Fibroblast of villous mesenchyme (primary cell): ENCODE measurements at regions not wholly inside any gene's neighbourhood (a gene's known extent, or its start where the extent isn't known, plus 50 kb on each side); places are given as distances from the start of the nearest gene placed in this dataset.
"Not testable (repeated sequence)": the region's sequence is repeated elsewhere in the genome, so short reads cannot be mapped to it uniquely, and the experiment has no call there.

Experiments
- DNase-seq: peaks from one replicate; pipeline ENCODE4 v3.0.0-alpha.2; 2010; ENCODE audit warnings: low read depth
- H3K4me3 ChIP-seq: 2 replicates; pipeline ENCODE4 v1.5.1; 2011; ENCODE audit warnings: low read depth, mild to moderate bottlenecking, low read length
- CTCF ChIP-seq: IDR thresholded peaks from 2 replicates; pipeline ENCODE4 v1.5.1; 2012; ENCODE audit warnings: low read depth, mild to moderate bottlenecking, low read length; ENCODE audit not compliant: insufficient read depth

GRCh38 chr12:88844426-88844825, 264.2 kb upstream of the KITLG start:
- DNase-seq: no peak
- no peak overlapping the region for H3K4me3 ChIP-seq
- no peak for TF ChIP-seq CTCF

GRCh38 chr12:88842314-88842713, 262.0 kb upstream of the KITLG start:
- DNase-seq: no peak
- no peak overlapping the region for H3K4me3 ChIP-seq
- TF ChIP-seq CTCF: no peak

GRCh38 chr12:88839486-88839885, 259.2 kb upstream of the KITLG start:
- no peak for DNase-seq
- no peak for TF ChIP-seq CTCF
- H3K4me3 ChIP-seq: no peak overlapping the region

- H3K4me3 ChIP-seq: no peak overlapping the region
- DNase-seq: no peak
- no peak for TF ChIP-seq CTCF
These were observed 255.9 kb upstream of the KITLG start for GRCh38 chr12:88836156-88836555.

GRCh38 chr12:88834226-88834625, 254.0 kb upstream of the KITLG start:
- TF ChIP-seq CTCF: no peak
- no peak overlapping the region for H3K4me3 ChIP-seq
- no peak for DNase-seq

- TF ChIP-seq CTCF: no peak
- no peak overlapping the region for H3K4me3 ChIP-seq
- peak; percentile 34 for DNase-seq
These were observed 253.4 kb upstream of the KITLG start for GRCh38 chr12:88833641-88834116.

GRCh38 chr12:88828537-88828936, 248.3 kb upstream of the KITLG start:
- H3K4me3 ChIP-seq, DNase-seq: not testable (repeated sequence)
